IMR-90 (cell line): ENCODE measurements at regions not wholly inside any gene's neighbourhood (a gene's known extent, or its start where the extent isn't known, plus 50 kb on each side); places are given as distances from the start of the nearest gene placed in this dataset.

Experiments
- ATAC-seq: fragments of 200-7000 bp; cut with Tn5 transposase; 2 replicates; pipeline ENCODE4 v1.9.1; 2020; ENCODE audit warnings: low read depth, mild to moderate bottlenecking, moderate library complexity
- BruUV-seq: library from RNA; stranded (reverse); fragments of 400-500 nt; replicated peaks from 2 replicates; lab custom pipeline; 2021; lab: Mats Ljungman, UMichigan
- CTCF ChIA-PET: fragments of 300-600 bp; formaldehyde crosslinking; extraction: SDS; loops from one replicate; lab custom pipeline; 2021; ENCODE audit warnings: antibody characterized with exemption; lab: Yijun Ruan, JAX
- POLR2A ChIA-PET: fragments of 300-600 bp; sonication (Branson Sonifier 250); formaldehyde crosslinking; loops from one replicate; lab custom pipeline; 2022; ENCODE audit warnings: antibody characterized with exemption; ENCODE audit not compliant: unreplicated experiment; lab: Charles Lee
- DNase-seq: peaks from one replicate; pipeline ENCODE4 v3.0.0; 2013
- H2AFZ ChIP-seq: replicated peaks from 2 replicates; pipeline ENCODE3; 2013; ENCODE audit warnings: low read length, mild to moderate bottlenecking; ENCODE audit not compliant: poor library complexity
- H2AK5ac ChIP-seq: 2 replicates; pipeline ENCODE4 v1.6.1; 2013; ENCODE audit warnings: low read depth, low read length, inconsistent platforms
- H2AK9ac ChIP-seq: replicated peaks from 2 replicates; pipeline ENCODE3; 2013; ENCODE audit warnings: mild to moderate bottlenecking, low read depth, low read length, moderate library complexity; ENCODE audit not compliant: poor library complexity
- H2BK120ac ChIP-seq: 2 replicates; pipeline ENCODE4 v1.6.1; 2013; ENCODE audit warnings: low read depth, low read length, inconsistent platforms
- H2BK15ac ChIP-seq: 3 replicates; pipeline ENCODE4 v1.6.1; 2013; ENCODE audit warnings: low read depth, low read length, inconsistent platforms
- H2BK20ac ChIP-seq: 2 replicates; pipeline ENCODE4 v1.6.1; 2013; ENCODE audit warnings: low read depth, mild to moderate bottlenecking, inconsistent platforms, low read length, moderate library complexity
- H2BK5ac ChIP-seq: 2 replicates; pipeline ENCODE4 v1.6.1; 2013; ENCODE audit warnings: mild to moderate bottlenecking, low read depth, low read length, inconsistent platforms; ENCODE audit not compliant: poor library complexity, severe bottlenecking
- H3K14ac ChIP-seq: replicated peaks from 2 replicates; pipeline ENCODE4 v1.6.1; 2013; ENCODE audit warnings: low read depth, low read length, inconsistent platforms
- H3K18ac ChIP-seq: 2 replicates; pipeline ENCODE4 v1.6.1; 2013; ENCODE audit warnings: low read depth, low read length, control low read depth
- H3K23ac ChIP-seq: 2 replicates; pipeline ENCODE4 v1.6.1; 2013; ENCODE audit warnings: low read depth, low read length, inconsistent platforms
- H3K27ac ChIP-seq: 2 replicates; pipeline ENCODE4 v1.5.1; 2013; ENCODE audit warnings: mild to moderate bottlenecking, control low read depth, low read length; ENCODE audit not compliant: insufficient read depth
- H3K27me3 ChIP-seq: 2 replicates; pipeline ENCODE4 v1.6.1; 2013; ENCODE audit warnings: low read length; ENCODE audit not compliant: control insufficient read depth, insufficient read depth
- H3K36me3 ChIP-seq: 2 replicates; pipeline ENCODE4 v1.6.1; 2013; ENCODE audit warnings: low read length, mixed read lengths; ENCODE audit not compliant: control insufficient read depth, insufficient read depth
- H3K4ac ChIP-seq: 2 replicates; pipeline ENCODE4 v1.6.1; 2013; ENCODE audit warnings: low read depth, low read length, inconsistent platforms
- H3K4me1 ChIP-seq: 2 replicates; pipeline ENCODE4 v1.6.1; 2013; ENCODE audit warnings: low read length, mixed read lengths; ENCODE audit not compliant: control insufficient read depth, insufficient read depth
- H3K4me2 ChIP-seq: 2 replicates; pipeline ENCODE4 v1.6.1; 2013; ENCODE audit warnings: low read depth, mild to moderate bottlenecking, control low read depth, low read length, moderate library complexity
- H3K4me3 ChIP-seq: 2 replicates; pipeline ENCODE4 v1.5.1; 2013; ENCODE audit warnings: low read depth, mild to moderate bottlenecking, control low read depth, low read length, moderate library complexity; ENCODE audit not compliant: insufficient read depth
- H3K56ac ChIP-seq: 2 replicates; pipeline ENCODE4 v1.6.1; 2013; ENCODE audit warnings: low read length, inconsistent platforms; ENCODE audit not compliant: insufficient read depth; ENCODE audit errors: extremely low read depth
- H3K79me1 ChIP-seq, 2 experiments: 2 replicates each; pipeline ENCODE4 v1.6.1; 2013; ENCODE audit warnings: low read length in 2 of 2, inconsistent platforms in 1 of 2, low read depth in 1 of 2
- H3K9ac ChIP-seq: 2 replicates; pipeline ENCODE4 v1.6.1; 2013; ENCODE audit warnings: low read depth, low read length, control low read depth
- H3K9me1 ChIP-seq: 2 replicates; pipeline ENCODE4 v1.6.1; 2013; ENCODE audit warnings: low read length, inconsistent platforms; ENCODE audit not compliant: insufficient read depth
- H3K9me3 ChIP-seq: 2 replicates; pipeline ENCODE4 v1.6.1; 2013; ENCODE audit warnings: low read length; ENCODE audit not compliant: control insufficient read depth, insufficient read depth
- H4K20me1 ChIP-seq: 2 replicates; pipeline ENCODE4 v1.6.1; 2013; ENCODE audit warnings: low read length, inconsistent platforms; ENCODE audit not compliant: insufficient read depth
- H4K5ac ChIP-seq: 2 replicates; pipeline ENCODE4 v1.6.1; 2013; ENCODE audit warnings: mild to moderate bottlenecking, low read depth, low read length, control low read depth
- H4K8ac ChIP-seq, 2 experiments: 2 replicates each; pipeline ENCODE4 v1.6.1; 2013; ENCODE audit warnings: low read depth in 2 of 2, low read length in 2 of 2, control low read depth in 1 of 2, inconsistent platforms in 1 of 2
- H4K91ac ChIP-seq: 2 replicates; pipeline ENCODE4 v1.6.1; 2013; ENCODE audit warnings: low read depth, low read length, inconsistent platforms; ENCODE audit not compliant: insufficient read depth
- BHLHE40 ChIP-seq: fragments of 150-350 bp; IDR thresholded peaks from 2 replicates; pipeline ENCODE4 v1.6.1; 2016; ENCODE audit warnings: mild to moderate bottlenecking, low read depth, low read length
- CEBPB ChIP-seq: IDR thresholded peaks from 2 replicates; pipeline ENCODE4 v1.6.1; 2012; ENCODE audit warnings: low read depth, low read length, improper control_type of control experiment
- CHD1 ChIP-seq: IDR thresholded peaks from 2 replicates; pipeline ENCODE4 v1.6.1; 2012; ENCODE audit warnings: low read depth, low read length, improper control_type of control experiment
- CTCF ChIP-seq: conservative IDR thresholded peaks from 2 replicates; pipeline ENCODE4 v1.5.1; 2012; ENCODE audit warnings: mild to moderate bottlenecking, low read depth, low read length, improper control_type of control experiment
- ELK1 ChIP-seq: fragments of 150-350 bp; IDR thresholded peaks from 2 replicates; pipeline ENCODE4 v1.6.1; 2016; ENCODE audit warnings: low read depth, mild to moderate bottlenecking, low read length, moderate library complexity, borderline replicate concordance
- FOS ChIP-seq: fragments of 150-350 bp; IDR thresholded peaks from 2 replicates; pipeline ENCODE4 v1.6.1; 2016; ENCODE audit warnings: low read depth, low read length
- MAFK ChIP-seq: IDR thresholded peaks from 2 replicates; pipeline ENCODE4 v1.6.1; 2012; ENCODE audit warnings: low read depth, low read length, improper control_type of control experiment
- MAZ ChIP-seq: IDR thresholded peaks from 2 replicates; pipeline ENCODE4 v1.6.1; 2012; ENCODE audit warnings: low read depth, mild to moderate bottlenecking, low read length, improper control_type of control experiment, moderate library complexity, borderline replicate concordance
- MXI1 ChIP-seq: IDR thresholded peaks from 2 replicates; pipeline ENCODE4 v1.6.1; 2012; ENCODE audit warnings: low read depth, mild to moderate bottlenecking, low read length, moderate library complexity, borderline replicate concordance
- NFE2L2 ChIP-seq: fragments of 150-350 bp; IDR thresholded peaks from 2 replicates; pipeline ENCODE4 v1.6.1; 2016; ENCODE audit warnings: low read depth, mild to moderate bottlenecking, low read length
- POLR2A ChIP-seq: IDR thresholded peaks from 2 replicates; pipeline ENCODE4 v1.6.1; 2012; ENCODE audit warnings: mild to moderate bottlenecking, low read depth, low read length
- RAD21 ChIP-seq: IDR thresholded peaks from 2 replicates; pipeline ENCODE4 v1.6.1; 2012; ENCODE audit warnings: low read length, improper control_type of control experiment
- RCOR1 ChIP-seq: IDR thresholded peaks from 2 replicates; pipeline ENCODE4 v1.6.1; 2012; ENCODE audit warnings: mild to moderate bottlenecking, low read length, improper control_type of control experiment; ENCODE audit not compliant: insufficient replicate concordance
- RFX5 ChIP-seq: IDR thresholded peaks from 2 replicates; pipeline ENCODE4 v1.8.0; 2012; ENCODE audit warnings: low read depth, mild to moderate bottlenecking, low read length, moderate library complexity
- SMC3 ChIP-seq: fragments of 150-350 bp; IDR thresholded peaks from 2 replicates; pipeline ENCODE4 v1.6.1; 2016; ENCODE audit warnings: low read depth, mild to moderate bottlenecking, antibody characterized with exemption, low read length, moderate library complexity
- USF2 ChIP-seq: fragments of 150-350 bp; IDR thresholded peaks from 2 replicates; pipeline ENCODE4 v1.6.1; 2017; ENCODE audit warnings: mild to moderate bottlenecking, antibody characterized with exemption, low read length, low read depth
- WGBS, 2 experiments: methylation state at CpG; one replicate each; pipeline versions ENCODE4 v1.1.5 to v1.1.7; 2013; ENCODE audit warnings: missing lambda C conversion rate in 2 of 2; ENCODE audit not compliant: insufficient read length in 1 of 2; ENCODE audit errors: extremely low coverage in 2 of 2; 5-methylcytosine and 5-hydroxymethylcytosine counted together
- dilution Hi-C: fragments of 300-500 bp; cut with HindIII; formaldehyde crosslinking; loops from one replicate; pipeline ENCODE4 v1.14.3; 2018; ENCODE audit warnings: low sequenced_read_pairs; ENCODE audit not compliant: unreplicated experiment
- in situ Hi-C: fragments of 300-500 bp; cut with MboI; formaldehyde crosslinking; loops from 3 replicates; pipeline ENCODE4 v1.14.3; 2019; ENCODE audit warnings: low sequenced_read_pairs, inconsistent platforms, mixed read lengths
- intact Hi-C: fragments of 100-400 bp; cut with micrococcal nuclease; formaldehyde crosslinking; loops from 2 replicates; pipeline ENCODE4 v1.10.0; 2022

- H3K27me3 ChIP-seq = peaks cover 25% of the 10 kb centered on the region
- H3K4me2 ChIP-seq = no peak overlapping the region
- H2AK9ac ChIP-seq = no peak overlapping the region
- intact Hi-C loops = no loop called here
- H4K91ac ChIP-seq = no peak overlapping the region
- no peak overlapping the region for H3K4ac ChIP-seq
- no peak overlapping the region for H2BK15ac ChIP-seq
- in situ Hi-C loops = no loop called here
- BruUV-seq = no TSS peak
- H3K9ac ChIP-seq = no peak overlapping the region
- no peaks in the 10 kb centered on the region for H3K36me3 ChIP-seq
- H3K14ac ChIP-seq = no peak overlapping the region
- no peaks in the 10 kb centered on the region for H3K79me1 ChIP-seq
- H3K27ac ChIP-seq = no peak overlapping the region
- H3K4me1 ChIP-seq = no peaks in the 10 kb centered on the region
- no peak overlapping the region for H2BK120ac ChIP-seq
- H3K9me1 ChIP-seq = no peaks in the 10 kb centered on the region
- H2AK5ac ChIP-seq = no peak overlapping the region
- no peak overlapping the region for H2AFZ ChIP-seq
- POLR2A ChIA-PET = no interaction called here
- no peak overlapping the region for H3K56ac ChIP-seq
- CTCF ChIA-PET = no interaction called here
- no peak overlapping the region for H2BK5ac ChIP-seq
- DNase-seq (no peak), ATAC-seq (no peak)
- H3K23ac ChIP-seq = no peak overlapping the region
- H3K18ac ChIP-seq = no peak overlapping the region
- H3K4me3 ChIP-seq = no peak overlapping the region
- H4K5ac ChIP-seq = no peak overlapping the region
- no peak overlapping the region for H2BK20ac ChIP-seq
- dilution Hi-C loops = no loop called here
- H4K20me1 ChIP-seq = no peaks in the 10 kb centered on the region
- WGBS, 2 experiments = no CpG with 5 or more reads among the region's 5 CpGs
- H3K9me3 ChIP-seq = no peaks in the 10 kb centered on the region
- no peak overlapping the region for H4K8ac ChIP-seq
- no peak for TF ChIP-seq BHLHE40
- TF ChIP-seq CEBPB = no peak
- no peak for TF ChIP-seq NFE2L2
- TF ChIP-seq CHD1 = no peak
- TF ChIP-seq RCOR1 = no peak
- no peak for TF ChIP-seq USF2
- TF ChIP-seq SMC3 = no peak
- TF ChIP-seq CTCF = no peak
- TF ChIP-seq ELK1 = no peak
- TF ChIP-seq MAFK = no peak
- TF ChIP-seq MXI1 = no peak
- TF ChIP-seq POLR2A = no peak
- no peak for TF ChIP-seq FOS
- no peak for TF ChIP-seq RFX5
- TF ChIP-seq RAD21 = no peak
- TF ChIP-seq MAZ = no peak
Observed at GRCh38 chr11:45748801-45749200, 56.1 kb upstream of the SLC35C1 start.
